GM19035 (cell line): ENCODE measurements at regions not wholly inside any gene's neighbourhood (a gene's known extent, or its start where the extent isn't known, plus 50 kb on each side); places are given as distances from the start of the nearest gene placed in this dataset.
"Not testable (repeated sequence)": the region's sequence is repeated elsewhere in the genome, so short reads cannot be mapped to it uniquely, and the experiment has no call there.

Experiments
- ATAC-seq: cut with Tn5 transposase; IDR thresholded peaks from one replicate; pipeline ENCODE4 v1.9.1; 2021; ENCODE audit not compliant: unreplicated experiment

DNA sequence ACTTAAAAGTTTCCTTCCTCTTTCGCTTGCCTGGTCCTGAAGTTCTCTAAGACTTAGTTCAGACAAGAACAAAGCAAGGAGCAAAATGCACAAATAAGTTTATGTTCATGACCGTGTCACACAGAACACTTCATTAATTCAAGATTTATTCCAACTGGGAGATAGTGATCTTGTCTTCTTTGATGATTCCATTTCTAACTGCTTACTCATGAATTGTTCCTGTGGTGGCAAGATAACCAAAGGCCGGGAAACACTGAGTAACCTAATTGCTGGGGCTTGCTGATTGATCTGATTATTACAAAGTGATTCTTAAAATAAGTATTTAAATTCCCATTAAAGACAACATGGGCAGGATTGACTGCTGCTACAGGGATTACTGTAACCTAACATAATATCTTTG lies 1462.9 kb upstream of the RAG2 start:
- no peak for ATAC-seq

DNA sequence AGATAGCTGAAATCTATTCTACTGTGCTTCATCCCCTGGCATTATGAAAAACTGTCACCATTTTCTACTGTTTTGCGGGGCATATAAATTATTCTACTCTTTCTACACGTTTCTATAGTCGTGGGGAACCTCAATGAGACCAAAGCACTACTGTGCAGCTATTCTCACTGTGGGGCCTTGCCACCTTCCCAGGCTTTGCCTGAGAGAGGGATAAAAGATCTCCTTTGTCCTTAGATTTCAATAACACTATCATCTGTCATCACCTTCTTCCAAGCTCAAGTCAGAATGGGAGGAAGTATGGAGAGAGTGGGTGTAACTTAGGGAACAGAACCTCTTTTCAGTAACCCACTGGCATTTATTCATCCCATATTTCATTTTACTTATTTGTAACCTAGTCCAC lies 1462.1 kb upstream of the RAG2 start:
- no peak for ATAC-seq

DNA sequence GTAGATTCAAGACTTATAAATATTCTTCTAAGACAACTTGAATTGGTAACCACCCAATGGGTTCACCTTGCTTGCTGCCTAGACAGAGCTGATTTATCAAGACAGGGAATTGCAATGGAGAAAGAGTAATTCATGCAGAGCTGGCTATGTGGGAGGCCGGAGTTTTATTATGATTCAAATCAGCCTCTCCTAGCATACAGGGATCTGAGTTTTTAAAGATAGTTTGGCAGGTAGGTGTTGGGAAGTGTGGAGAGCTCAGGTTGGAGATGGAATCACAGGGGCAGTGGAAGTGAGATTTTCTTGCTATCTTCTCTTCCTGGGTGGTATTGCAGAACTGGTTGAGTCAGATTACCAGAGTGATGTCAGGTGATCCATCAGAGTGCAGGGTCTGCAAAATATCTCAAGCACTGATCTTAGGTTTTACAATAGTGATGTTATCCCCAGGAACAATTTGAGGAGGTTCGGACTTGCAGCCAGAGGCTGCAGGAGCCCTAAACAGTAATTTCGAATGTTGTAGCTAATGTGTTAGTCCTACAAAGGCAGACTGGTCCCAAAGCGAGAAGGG lies 1448.6 kb upstream of the RAG2 start:
- no peak for ATAC-seq

DNA sequence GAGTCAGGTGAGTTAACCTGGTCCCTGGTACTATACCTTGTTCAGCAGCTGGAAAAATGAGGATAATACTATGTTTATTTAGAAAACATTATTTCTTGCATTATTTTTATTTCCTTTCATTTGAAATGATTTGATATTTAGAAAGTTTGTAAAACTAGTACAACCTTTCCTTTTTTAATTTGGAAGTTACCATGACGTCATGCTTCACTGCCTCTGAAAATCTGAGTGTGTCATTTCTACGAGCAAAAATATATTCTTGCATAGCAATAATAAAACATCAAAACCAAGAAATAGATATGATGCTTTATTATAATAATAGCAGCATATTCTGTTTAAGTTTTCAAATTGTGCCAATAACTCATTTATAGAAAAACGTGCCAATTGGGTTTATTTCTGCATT lies 1445.0 kb upstream of the RAG2 start:
- ATAC-seq = no peak

DNA sequence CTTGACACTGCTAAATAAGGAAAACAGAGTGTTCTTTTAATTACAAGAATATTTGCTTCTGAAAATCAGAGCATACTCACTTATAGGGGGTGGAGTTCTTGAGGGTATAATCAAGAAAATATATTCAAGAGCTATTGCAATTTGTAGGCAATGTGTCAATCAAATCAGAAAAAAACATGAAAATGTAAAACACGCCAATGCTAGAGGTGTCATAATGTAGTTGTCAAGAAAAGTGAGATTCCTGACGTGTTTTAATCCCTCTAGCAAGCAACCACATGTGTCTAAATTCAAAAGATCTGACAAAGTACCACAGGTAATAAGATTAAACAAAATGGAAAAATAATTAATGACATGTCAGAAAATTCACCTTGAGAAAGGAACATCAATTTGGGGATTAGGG lies 1440.7 kb upstream of the RAG2 start:
- ATAC-seq = no peak

DNA sequence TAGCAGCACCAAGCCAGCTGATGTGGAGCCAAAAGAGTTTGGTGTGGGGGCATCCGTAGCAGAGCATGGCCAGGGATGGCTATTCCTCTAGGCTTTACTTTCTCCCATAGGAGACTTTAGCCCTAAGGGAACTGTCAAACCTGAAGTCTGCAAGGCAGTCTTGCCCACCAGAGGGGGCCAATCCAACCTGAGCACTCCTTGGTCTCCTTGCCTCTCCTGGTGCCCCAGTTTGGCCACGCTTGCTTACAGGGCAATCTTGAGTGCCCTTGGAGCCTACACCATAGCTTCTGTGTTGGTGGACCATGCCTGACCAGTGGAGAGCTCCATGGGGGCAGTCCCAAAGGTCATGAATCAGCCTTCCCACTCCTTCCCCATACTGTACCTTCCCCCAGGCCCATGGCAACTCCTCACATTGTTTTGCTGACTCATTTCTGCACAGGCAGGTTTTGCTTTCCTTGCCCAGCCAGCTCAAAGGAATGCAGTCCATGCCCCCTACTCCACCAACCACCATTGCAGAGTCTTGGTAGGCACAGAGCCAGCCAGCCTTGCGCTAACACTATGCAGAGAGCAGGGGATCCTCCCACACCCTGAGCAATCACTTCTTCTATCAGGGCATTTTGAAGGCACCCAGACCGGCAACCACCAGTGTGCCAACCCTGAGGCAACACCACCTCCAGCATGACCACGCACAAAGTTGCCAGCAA lies 1421.2 kb upstream of the RAG2 start:
- ATAC-seq = no peak

DNA sequence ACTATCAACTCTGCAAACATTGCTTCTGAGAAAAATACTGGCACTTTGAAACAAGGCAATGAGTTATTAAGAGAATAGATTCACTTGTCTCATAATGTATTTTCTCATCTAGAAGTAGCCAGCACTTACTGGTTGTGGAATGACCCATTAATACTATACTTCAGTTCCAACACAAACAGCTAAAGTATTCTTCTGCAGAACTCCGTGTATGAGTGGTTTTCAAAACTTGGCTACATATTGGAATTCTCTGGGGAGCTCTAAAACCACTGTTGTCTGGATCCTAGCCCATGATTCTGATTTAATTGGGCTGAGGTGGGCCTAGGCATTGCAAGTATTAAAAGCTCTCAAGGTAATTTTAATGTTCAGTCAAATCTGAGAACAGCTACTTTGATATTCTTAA lies 1416.4 kb upstream of the RAG2 start:
- ATAC-seq = no peak

DNA sequence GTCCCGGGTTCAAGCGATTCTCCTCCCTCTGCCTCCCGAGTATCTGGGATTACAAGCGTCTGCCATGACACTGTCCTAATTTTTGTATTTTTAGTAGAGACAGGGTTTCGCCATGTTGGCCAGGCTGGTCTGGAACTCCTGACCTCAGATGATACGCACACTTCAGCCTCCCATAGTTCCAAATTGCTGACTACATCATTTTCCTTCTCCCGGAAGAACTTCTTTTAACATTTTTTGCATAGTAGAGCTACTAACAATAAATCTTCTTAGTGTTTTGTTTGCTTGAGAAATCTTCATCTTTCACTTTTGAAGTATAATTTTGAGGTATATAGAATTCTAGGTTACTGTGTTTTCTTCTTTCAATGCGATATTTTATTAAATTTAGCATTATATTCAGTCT lies 1415.1 kb upstream of the RAG2 start:
- no peak for ATAC-seq

DNA sequence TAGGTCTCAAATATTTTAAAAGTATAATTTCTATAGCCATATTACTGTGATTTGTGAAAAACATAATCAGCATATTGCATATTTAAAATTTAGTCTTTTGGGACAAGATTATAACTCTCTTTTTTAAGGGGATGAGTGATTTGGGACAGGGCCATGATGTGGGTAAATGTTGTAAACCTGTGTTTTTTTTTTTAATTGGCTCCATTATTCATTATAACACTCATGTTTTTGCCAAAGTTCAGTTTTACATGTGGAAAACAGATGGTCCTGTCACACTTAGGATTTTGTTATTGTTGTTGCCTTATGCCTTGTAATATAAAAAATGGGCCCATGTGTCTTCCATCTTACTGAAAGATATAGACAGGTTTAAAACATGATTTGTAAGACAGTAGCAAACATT lies 1413.5 kb upstream of the RAG2 start:
- ATAC-seq = no peak

DNA sequence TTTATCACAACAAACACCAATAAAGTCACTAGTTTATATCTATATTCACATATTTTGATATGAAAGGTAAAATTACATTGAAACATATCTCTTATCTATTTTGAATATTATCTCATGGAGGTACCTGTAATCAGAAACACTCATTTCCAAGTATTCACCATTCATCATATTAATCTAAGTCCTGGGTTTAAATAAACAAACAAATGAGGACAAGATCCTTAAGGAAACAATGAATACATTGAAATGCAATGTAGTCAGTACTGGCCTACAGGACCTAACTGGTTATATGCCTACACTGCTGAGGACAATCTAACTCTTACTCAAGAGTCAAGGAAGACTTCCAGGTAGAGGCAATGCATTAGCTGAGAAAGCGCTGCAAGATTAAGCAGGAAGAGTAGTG lies 1411.9 kb upstream of the RAG2 start:
- ATAC-seq = no peak

DNA sequence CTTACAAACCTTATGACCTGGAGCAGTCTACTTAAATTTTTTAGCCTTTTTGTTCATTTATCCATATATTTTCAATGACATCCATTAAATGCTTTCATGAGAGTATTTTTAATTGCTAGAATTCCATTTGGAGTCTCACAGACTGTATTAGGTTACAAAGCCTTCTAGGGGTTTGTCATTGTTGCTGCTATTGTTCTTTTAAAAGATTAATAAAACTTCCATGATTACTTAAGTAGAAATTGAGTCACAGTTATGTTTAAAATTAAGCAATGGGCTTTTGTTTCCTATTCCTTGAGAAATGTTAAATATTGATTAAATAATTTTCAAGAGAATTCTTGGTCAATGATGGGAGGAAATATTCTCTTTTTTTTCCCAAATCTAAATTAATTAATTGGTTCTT lies 1408.4 kb upstream of the RAG2 start:
- no peak for ATAC-seq

DNA sequence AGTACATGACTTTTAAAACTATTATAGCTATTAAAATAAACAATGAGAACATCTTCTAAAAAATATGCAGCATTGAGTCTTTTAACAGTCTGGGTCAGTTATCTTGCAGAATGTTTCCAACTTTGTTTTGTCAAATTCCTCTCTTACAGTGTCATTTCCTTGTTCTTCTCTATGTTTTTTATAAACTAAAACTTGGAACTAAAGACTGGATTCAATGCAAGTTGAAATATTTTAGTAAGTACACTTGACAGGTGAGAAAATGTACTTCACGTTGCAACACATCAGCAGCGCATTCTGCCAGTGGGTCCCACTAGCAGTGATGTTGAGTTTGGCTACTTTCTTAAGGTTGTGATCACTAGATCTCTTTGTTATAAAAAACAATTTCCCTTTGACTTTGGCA lies 1407.6 kb upstream of the RAG2 start:
- no peak for ATAC-seq

DNA sequence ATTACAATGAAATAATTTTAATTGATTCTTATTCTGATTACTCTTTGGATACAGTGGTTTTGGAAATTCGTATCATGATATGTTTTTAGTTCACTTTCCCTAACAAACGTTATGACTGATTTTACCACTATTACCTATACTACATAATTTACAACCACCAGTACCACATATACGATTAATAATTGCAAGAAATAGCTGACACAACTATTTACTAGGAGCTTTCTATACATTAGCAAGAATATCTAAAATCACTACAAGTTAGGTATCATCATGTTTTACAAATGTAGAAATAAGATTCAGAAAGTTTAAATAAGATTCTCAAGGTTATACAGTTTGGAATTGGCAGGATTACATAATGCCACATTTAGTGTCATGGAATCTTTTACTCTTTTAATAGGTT lies 1401.1 kb upstream of the RAG2 start:
- no peak for ATAC-seq

DNA sequence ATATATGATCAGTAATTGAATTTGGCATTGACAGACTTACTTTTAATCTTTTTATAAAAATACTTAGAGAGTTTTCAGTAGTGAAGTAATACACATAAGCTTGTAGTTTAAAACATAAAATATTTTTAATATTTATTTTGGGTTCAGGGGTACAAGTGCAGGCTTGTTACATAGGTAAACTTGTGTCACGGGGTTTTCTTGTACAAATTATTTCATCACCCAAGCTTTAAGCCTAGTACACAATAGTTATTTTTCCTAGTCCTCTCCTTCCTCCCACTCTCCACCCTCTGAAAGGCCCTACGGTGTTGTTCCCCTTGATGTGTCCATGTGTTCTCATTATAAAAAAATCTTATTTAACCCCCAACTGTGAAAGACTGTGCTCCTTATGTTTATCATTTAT lies 1397.8 kb upstream of the RAG2 start:
- ATAC-seq = no peak

DNA sequence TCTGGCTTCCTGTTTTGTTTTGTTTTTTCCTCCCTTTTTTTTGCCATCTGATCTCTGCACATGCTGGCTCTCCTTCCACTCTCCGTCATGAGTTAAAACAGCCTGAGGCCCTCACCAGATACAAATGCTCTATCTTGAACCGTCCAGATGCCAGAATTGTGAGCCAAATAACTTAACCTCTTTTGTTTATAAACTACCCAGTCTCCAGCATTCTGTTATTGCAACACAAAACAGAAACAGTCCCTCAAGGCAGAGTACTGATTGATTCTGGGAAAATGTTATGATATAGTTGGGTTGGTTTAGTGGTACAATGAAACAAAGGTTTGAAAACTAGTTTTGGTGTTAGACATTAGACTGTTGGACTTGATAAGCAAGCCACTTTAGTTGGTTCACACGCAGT lies 1390.0 kb upstream of the RAG2 start:
- no peak for ATAC-seq

DNA sequence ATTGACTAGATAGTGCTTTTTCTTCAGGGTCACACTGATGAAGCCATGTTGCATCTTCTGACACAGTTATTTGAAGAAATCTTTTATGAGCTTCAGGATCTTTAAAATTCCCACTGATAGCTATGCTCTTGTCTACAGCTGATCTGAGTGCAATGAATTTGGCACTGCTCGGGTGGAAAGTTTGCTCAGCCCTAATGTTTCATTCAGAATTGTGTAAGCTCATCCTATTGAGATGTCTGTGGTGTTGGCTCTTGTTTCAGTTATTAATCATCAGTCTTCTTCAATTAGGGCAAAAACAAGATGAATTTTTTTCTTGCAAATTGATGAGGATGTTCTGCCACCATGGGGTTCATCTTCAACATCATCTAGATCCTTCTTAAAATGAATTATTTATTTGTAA lies 1387.0 kb upstream of the RAG2 start:
- ATAC-seq = no peak

DNA sequence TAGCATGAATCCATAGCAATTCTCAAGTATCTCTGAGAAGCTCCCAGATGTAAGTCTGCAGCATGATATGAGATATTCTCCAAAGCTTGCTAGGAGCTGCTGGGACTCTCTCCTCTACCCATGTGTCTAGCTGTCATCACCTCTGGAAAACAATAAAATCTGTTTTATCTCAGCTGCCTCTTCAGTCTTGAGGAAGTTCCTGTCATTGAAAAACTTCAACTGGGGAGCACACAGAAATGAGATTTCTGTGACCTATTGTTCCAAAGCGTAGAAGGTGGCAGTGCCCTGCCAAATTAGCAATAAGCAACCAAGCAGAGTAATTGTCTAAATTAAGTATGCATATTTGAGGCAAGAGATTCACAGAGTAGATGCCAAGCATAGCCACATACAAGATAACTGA lies 1380.6 kb upstream of the RAG2 start:
- ATAC-seq = no peak

DNA sequence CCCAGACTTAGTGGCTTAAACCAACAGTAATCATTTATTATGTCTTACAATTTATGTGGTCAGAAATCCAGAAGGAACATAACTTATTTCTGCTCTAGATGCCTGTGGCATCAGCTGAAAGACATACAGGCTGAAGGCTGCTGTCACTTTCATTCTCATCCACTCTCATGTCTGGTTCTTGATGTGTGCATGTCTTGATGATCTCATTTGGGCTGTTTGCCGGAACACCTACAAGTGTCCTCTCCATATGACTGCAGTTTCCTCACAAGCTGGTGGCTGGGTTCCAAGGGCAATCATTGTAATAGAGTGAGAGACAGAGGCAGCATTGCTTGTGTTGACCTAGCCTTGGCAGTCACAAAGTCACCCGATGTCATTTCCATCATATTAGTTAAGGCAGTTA lies 1375.9 kb upstream of the RAG2 start:
- ATAC-seq = no peak

DNA sequence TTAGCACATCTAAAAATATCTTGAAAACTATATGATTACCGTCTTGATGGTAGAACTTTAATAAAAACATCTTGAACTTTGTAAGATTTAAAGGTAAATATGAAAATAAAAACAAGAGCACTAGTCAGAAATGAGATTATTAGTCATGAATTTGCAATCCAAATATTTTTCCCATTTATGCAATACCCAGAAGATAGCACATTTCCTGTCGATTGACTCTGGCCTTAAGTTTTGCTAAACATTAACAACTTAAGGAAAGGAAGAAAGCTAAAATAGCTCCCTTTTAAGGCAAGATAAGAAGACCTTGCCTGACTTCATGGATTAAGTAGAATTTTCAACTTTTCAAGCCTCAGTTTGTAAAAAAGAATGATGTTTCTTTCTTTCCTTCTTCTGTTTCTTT lies 1374.7 kb upstream of the RAG2 start:
- no peak for ATAC-seq

DNA sequence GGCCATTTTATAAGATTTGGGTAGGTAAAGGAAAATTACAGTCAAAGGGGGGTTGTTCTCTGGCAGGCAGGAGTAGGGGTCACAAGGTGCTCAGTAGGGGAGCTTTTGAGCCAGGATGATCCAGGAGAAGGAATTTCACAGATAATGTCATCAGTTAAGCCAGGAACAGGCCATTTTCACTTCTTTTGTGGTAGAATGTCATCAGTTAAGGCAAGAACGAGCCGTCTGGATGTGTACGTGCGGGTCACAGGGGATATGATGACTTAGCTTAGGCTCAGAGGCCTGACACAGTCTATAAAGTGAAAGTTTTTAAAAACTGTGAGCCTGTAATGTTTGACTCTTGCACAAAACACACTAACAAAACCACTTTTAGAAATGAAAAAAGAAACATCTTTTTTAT lies 1371.3 kb upstream of the RAG2 start:
- ATAC-seq = not testable (repeated sequence)

DNA sequence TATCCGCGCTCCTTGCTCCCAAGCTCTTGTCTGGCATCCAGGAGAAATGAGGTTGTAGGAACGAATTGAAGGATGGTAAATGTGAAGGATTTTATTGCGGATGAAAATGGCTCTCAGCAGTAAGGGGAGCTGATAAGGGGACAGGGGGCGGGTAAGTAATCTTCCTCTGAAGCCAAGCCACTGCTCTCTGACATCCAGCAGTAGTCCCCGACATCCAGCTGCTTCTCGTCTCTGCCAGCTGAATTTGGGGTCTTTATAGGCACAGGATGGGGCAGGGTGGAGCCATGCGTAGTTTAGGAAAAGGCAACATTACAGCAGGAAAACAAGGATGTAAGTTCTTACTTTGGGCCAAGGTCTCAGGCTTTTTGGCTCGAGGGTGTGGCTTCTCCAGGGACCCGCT lies 1370.1 kb upstream of the RAG2 start:
- ATAC-seq = no peak

DNA sequence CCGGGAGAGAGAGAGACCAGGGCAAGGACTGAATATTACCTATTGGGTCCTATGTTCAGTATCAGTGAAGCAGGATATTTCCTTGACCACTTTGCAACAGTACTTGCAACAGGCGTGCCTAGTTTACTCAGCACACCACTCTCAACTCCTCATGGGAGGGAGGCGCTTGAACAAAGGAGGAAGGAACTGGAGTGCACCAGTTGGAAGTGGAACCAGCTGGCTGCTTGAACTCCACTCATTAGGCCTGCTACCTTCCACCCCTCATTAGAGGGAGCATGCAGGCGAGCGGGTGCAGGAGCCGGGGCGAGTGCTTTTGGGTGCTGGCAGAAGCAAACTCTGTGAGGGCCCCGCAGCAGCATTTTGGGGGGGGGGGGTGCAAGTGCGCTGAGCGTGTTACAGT lies 1369.6 kb upstream of the RAG2 start:
- no peak for ATAC-seq

DNA sequence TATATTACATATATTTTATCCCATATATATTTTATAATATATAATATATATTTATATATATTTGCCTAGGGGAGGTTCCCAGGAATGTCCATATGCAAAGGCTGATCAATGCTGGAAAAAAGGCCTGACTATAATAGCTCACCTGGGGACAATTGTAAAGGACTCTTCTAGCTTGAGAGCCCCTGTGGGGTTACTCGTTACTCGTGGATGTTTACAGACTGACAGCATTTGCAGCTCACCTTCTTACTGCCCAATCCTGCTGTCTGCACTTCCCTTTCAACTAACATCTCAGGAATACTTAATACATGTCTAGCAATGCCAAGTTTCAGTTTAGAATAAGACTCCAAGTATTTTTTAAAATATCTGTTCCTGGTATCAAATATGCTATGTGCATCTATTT lies 1365.4 kb upstream of the RAG2 start:
- ATAC-seq = no peak
